CD4-positive, alpha-beta T cell treated with Interleukin-2 at 100 ng/mL for 4 hours (primary cell): ENCODE measurements at regions not wholly inside any gene's neighbourhood (a gene's known extent, or its start where the extent isn't known, plus 50 kb on each side); places are given as distances from the start of the nearest gene placed in this dataset.
"Not testable (repeated sequence)": the region's sequence is repeated elsewhere in the genome, so short reads cannot be mapped to it uniquely, and the experiment has no call there.

Experiments
- DNase-seq: peaks from one replicate; pipeline ENCODE4 v3.0.0-alpha.2; 2020; ENCODE audit warnings: low spot score

- no peak for DNase-seq
These were observed 337.1 kb upstream of the KAZN start for GRCh38 chr1:14261395-14261794.

DNA sequence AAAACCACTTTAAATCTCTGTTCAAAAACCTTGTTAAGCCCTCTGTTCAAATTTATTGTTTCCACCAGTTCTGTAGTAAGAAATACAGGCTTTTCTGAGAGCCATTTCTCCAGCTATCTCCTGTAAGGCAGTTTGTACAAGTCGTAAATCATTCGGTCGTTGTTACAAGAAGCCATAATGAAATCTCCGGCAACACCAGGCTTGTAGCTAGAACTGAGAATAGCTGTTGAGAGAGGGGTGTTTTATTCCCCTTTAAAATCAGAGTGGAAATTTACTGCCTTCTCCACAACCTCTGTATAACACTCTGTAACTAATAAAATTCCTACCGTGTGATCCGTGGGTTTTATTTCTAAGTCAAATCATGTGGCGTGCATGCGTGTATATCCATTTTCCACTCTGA is 335.8 kb upstream of the KAZN start:
- DNase-seq, result no peak

DNA sequence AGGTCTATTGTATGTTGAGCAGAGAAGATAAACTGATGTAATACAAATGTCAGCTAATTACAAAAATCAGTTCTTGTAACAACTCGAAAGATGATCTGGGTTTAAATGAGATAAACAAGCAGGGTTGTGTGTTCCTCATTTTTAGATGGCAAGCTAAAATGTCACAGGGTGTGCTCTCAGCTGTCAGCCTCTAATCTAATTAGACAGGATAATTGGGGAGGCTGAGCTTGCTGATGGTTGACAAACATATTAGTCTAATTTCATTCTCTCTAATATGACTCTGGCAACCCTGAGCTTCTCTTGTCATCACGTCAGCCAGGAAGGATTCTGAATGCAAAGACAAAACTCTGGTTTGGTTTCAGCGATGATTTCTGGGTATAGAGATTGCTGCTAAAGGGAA is 335.3 kb upstream of the KAZN start:
- DNase-seq, result no peak

DNA sequence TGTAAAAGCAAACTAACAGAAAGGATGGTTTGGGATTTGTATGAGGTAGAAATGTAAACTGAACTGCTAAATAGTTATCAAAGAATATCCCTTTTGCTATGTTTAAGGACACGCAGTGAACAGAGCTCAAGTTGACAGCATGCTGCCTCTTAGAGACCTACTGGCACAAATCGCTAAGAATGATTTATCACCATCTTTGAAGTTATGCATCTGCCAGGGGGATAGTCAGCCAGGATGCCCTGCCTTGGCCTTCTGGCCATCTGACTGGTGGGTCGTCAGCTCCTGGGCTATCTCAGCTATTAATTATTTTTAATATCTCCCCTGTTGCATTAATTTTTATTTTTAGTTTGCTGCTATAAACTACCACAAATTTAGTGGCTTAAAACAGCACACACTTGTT is 334.8 kb upstream of the KAZN start:
- DNase-seq, result no peak

GRCh38 chr1:14265495-14265894 is 333.0 kb upstream of the KAZN start:
- no peak for DNase-seq

DNA sequence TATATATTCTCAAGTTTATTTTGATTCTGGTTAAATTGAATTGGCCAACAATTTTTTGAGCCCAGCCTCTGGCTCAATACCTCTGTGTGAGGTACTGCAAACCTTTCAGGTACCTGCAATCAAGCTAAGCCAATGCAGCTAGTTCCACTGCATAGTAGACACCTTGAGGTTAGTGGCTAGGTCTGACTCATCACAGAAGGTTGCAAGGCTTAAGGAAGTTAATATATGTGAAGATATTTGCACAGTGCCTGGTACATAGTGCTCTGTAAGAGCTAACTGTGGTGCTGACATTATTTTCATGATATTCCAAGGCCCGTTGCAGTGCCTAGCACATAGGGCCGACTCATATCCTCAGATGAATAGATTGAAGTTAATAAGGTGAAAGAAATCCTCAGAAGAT is 330.5 kb upstream of the KAZN start:
- DNase-seq, result no peak

DNA sequence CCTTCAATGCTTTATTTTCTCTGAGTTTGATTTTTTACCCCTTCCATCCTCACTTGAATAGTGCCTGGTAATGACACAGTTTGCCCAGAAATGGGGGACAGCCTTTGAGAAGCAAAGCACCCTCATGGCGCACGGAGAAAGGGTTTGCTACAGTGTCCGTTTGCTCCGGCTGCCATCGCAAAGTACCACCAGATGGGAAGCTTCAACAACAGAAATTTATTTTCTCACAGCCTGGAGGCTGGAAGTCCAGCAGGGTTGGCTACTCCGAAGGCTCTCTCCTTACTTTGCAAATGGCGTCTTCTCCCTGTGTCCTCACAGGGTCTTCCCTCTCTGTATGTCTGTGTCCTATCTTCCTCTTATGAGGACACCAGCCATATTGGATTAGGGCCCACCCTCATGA is 327.7 kb upstream of the KAZN start:
- no peak for DNase-seq

- no peak for DNase-seq
These were observed 324.7 kb upstream of the KAZN start for GRCh38 chr1:14273811-14274210.

GRCh38 chr1:14279891-14280290 is 318.6 kb upstream of the KAZN start:
- not testable (repeated sequence) for DNase-seq

DNA sequence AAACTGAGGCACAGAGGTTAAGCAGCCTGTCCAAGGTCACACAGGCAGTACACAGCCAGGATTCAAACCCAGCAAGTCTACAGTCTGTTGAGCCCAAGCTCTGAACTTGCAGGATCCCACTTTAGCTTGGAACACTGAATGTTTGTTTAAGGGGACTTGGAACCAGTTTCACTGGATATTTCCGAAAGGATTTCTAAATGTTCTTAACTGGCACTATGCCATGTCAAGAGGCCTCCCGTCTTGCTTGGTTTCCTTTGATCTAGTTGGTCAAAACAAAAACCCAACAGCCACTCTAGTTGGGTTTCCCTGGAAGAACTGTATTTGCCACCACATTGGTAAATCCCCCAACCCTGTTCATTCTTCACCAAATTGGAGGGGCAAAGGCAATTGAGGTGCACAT is 317.6 kb upstream of the KAZN start:
- no peak for DNase-seq

DNA sequence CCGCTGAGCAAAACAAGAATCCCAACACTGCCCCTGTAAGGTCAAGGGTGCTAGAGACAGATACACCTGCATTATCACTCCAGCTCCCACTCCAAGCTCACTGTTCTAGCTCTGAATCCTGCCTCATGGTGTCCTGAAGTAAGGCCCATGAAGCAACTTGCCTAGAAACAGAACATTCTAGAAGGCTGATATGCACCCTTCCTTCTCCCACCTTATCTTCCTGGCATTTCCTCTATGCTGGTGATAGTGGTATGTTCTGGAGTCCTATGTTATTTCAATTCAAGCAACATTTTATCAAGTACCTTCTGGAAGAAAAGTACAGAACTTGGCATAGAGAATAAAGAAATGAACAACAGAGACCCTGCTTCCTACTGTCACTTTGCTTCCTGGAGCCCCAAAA is 317.1 kb upstream of the KAZN start:
- DNase-seq, result no peak

DNA sequence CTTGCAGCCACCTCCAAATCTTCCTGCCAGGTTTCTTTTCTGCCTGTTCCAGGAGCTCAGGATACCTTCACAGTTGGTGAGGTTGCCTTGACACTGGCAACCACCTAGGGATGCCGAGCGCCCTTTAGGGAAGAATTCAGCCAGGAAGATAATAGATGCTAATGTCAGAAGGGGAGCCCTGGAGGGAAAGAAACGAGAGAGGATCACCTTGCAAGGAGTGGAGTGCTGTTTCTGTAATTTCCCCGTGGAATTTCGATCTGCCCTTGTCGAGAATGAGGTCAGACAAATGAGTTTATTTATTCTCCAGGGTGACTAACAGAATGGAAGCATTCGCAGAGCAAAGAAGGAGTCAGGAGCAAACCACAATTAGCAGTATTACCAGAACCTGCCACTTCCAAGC is 315.8 kb upstream of the KAZN start:
- no peak for DNase-seq

DNA sequence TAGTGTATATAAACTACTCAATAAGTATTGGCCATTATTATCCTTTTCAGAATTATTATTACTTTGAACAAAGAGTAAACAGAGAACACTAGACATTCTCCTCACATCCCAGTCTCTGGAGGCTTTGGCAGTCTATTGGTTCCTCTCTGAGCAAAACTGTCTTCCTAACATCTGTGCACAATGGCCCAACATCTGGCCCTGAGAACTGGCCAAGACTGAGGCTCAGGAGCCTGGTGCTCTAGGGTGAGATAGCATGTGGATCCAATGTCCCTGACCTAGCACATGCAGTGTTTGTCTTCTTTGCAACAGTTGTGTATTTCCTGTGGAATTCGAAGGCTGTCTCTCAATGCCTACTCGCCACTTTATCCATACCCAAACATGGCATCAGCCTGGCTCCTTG is 313.2 kb upstream of the KAZN start:
- no peak for DNase-seq

DNA sequence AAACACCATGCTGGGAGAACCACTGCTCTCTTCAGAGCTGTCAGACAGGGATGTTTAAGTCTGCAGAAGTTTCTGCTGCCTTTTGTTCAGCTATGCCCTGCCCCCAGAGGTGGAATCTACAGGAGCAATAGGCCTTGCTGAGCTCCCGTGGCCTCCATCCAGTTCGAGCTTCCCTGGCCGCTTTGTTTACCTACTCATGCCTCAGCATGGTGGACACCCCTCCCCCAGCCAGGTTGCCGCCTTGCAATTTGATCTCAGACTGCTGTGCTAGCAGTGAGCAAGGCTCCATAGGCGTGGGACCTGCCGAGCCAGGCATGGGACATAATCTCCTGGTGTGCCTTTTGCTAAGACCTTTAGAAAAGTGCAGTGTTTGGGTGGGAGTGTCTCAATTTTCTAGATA is 307.3 kb upstream of the KAZN start:
- not testable (repeated sequence) for DNase-seq

GRCh38 chr1:14292520-14292919 is 306.0 kb upstream of the KAZN start:
- DNase-seq, result no peak

- DNase-seq, result no peak
These were observed 304.5 kb upstream of the KAZN start for GRCh38 chr1:14294006-14294405.

DNA sequence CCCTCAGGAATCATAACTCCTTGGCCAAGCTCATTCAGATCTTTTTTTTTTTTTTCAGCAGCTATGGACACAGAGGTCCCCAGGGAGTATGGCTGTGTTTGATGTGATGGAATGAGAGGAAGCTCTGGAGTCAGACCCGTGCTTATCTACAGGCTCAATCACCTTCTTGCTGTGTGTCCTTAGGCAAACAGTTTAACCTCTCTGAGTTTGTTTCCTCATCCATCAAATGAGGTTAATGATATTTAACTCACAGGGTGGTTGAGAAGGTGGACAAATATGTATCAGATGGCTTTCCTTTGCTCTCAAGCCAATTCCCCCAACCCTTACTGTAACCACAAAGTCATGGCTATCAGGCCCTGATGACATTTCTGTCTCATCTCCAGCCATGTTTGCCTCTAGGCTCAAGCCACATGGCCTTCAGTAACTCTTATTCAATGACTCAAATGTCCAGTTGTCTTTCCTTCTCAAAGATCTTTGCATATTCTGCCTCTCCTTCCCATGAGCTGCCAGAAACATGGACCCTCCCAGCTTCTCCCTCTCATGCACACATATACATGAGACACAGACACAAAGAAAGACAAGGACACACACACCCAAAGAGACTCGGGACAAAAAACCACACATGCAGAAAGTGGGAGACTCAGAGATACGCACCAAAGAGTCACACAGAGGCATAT is 303.5 kb upstream of the KAZN start:
- no peak for DNase-seq

DNA sequence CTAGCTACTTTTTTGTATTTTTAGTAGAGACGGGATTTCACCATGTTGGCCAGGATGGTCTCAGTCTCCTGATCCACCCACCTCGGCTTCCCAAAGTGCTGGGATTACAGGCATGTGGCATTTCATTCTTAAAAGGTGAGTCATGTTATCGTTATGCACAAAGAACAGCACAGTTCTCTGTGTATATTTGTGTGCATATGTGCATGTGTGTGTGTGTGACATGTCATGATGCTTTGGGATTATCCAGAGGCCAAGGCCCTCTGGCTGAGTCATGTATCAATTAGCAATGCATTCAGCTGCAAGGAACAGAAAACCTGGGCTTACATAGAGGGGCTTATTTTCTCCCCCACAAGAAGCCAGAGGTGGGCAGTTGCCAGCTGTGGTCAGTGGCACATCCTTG is 301.7 kb upstream of the KAZN start:
- no peak for DNase-seq

GRCh38 chr1:14297356-14297755 is 301.1 kb upstream of the KAZN start:
- DNase-seq, result no peak

DNA sequence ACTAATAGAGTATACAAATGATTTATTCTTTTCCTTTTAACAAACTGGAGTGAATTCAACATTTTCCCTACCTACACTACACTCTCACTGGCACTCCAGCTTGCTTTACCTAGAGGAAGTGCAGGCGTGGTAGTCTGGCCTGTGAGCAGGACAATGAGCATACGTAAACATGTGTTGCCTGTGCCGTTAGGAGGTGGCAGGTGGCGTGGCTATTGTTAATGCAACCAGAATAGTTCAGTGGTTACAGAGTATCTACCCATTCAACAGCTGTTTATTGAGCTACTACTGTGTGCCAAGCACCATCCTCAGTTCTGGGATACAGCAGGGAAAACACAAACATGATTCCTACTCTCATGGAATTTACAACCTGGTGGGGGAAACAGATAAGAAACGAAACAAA is 299.7 kb upstream of the KAZN start:
- DNase-seq, result no peak

- DNase-seq, result no peak
These were observed 297.3 kb upstream of the KAZN start for GRCh38 chr1:14300991-14301703.

DNA sequence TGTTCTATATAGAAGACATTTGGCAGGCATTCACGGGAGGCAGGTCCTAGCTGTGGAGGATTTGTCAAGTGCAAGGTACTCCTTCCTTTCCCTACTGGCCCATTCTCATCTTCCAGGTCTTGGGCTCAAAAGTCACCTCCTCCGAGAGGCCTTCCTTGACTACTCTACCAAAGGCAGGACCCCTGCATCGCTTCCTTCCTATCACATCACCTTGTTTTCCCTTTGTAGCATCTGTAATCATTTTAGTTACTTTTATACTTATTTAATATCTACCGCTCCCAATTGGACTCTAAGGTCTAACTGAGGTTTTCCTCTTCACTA is 296.8 kb upstream of the KAZN start:
- no peak for DNase-seq

- no peak for DNase-seq
These were observed 296.5 kb upstream of the KAZN start for GRCh38 chr1:14302025-14302424.

GRCh38 chr1:14303011-14303410 is 295.5 kb upstream of the KAZN start:
- DNase-seq, result no peak
